GM12878 (cell line): ENCODE measurements at regions not wholly inside any gene's neighbourhood (a gene's known extent, or its start where the extent isn't known, plus 50 kb on each side); places are given as distances from the start of the nearest gene placed in this dataset.

Experiments
- EP300 ChIP-seq, 2 experiments: fragments of 150-350 bp in 1 of 2; IDR thresholded peaks; 2 replicates each; pipeline ENCODE4 v1.6.1; 2011 to 2012; ENCODE audit warnings: low read depth in 2 of 2, low read length in 2 of 2, borderline replicate concordance in 1 of 2, improper control_type of control experiment in 1 of 2, inconsistent platforms in 1 of 2; ENCODE audit not compliant: control insufficient read depth in 1 of 2
- POLR2A ChIP-seq: IDR thresholded peaks from 2 replicates; pipeline ENCODE4 v1.6.1; 2011; ENCODE audit warnings: low read depth, mild to moderate bottlenecking, low read length
- SIN3A ChIP-seq: IDR thresholded peaks from 2 replicates; pipeline ENCODE4 v1.6.1; 2012; ENCODE audit warnings: low read depth, low read length, improper control_type of control experiment
- SUPT20H ChIP-seq: IDR thresholded peaks from 2 replicates; pipeline ENCODE4 v1.6.1; 2011; ENCODE audit warnings: low read depth, mild to moderate bottlenecking, low read length, moderate library complexity, borderline replicate concordance; ENCODE audit not compliant: control insufficient read depth
- TF ChIP-seq, protein P1 (sequence below): fragments of 450-650 bp; IDR thresholded peaks from 2 replicates; pipeline ENCODE4 v1.6.1; 2017; ENCODE audit warnings: antibody characterized with exemption, mild to moderate bottlenecking, moderate library complexity
- TF ChIP-seq, protein P2 (sequence below), 3 experiments: IDR thresholded peaks in 2 of 3; conservative IDR thresholded peaks in 1 of 3; 2 replicates each; pipeline ENCODE4 v1.5.1; 2011; ENCODE audit warnings: low read depth in 3 of 3, low read length in 3 of 3, mild to moderate bottlenecking in 3 of 3, control low read depth in 2 of 3, moderate library complexity in 2 of 3, inconsistent platforms in 1 of 3, mixed read lengths in 1 of 3; ENCODE audit not compliant: control insufficient read depth in 2 of 3, insufficient read depth in 1 of 3; ENCODE audit errors: extremely low read depth in 1 of 3
- TF ChIP-seq, protein P3 (sequence below): IDR thresholded peaks from 2 replicates; pipeline ENCODE4 v1.6.1; 2012; ENCODE audit warnings: mild to moderate bottlenecking, low read depth, low read length

DNA sequence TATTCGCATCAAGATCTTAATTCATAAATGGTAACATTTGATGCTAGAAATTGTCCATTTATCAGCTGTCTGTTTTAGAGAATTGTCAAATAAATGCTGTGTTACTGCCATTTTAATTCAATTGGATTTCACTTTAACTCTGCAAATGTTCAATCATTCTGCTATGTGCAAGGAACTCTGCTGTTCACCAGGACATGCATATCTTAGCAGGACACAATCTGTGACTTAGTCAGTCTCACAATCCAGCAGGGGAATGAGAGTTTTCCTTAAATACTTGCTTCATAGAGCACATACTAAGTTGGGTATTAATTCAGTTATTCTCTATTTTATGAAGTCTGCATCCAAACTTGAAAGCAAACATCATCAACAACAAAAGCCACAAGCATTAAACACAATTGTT, 488.7 kb upstream of the MEF2C start:
- TF ChIP-seq, protein P1, sequence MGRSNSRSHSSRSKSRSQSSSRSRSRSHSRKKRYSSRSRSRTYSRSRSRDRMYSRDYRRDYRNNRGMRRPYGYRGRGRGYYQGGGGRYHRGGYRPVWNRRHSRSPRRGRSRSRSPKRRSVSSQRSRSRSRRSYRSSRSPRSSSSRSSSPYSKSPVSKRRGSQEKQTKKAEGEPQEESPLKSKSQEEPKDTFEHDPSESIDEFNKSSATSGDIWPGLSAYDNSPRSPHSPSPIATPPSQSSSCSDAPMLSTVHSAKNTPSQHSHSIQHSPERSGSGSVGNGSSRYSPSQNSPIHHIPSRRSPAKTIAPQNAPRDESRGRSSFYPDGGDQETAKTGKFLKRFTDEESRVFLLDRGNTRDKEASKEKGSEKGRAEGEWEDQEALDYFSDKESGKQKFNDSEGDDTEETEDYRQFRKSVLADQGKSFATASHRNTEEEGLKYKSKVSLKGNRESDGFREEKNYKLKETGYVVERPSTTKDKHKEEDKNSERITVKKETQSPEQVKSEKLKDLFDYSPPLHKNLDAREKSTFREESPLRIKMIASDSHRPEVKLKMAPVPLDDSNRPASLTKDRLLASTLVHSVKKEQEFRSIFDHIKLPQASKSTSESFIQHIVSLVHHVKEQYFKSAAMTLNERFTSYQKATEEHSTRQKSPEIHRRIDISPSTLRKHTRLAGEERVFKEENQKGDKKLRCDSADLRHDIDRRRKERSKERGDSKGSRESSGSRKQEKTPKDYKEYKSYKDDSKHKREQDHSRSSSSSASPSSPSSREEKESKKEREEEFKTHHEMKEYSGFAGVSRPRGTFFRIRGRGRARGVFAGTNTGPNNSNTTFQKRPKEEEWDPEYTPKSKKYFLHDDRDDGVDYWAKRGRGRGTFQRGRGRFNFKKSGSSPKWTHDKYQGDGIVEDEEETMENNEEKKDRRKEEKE, result no peak
- TF ChIP-seq, protein P2, sequence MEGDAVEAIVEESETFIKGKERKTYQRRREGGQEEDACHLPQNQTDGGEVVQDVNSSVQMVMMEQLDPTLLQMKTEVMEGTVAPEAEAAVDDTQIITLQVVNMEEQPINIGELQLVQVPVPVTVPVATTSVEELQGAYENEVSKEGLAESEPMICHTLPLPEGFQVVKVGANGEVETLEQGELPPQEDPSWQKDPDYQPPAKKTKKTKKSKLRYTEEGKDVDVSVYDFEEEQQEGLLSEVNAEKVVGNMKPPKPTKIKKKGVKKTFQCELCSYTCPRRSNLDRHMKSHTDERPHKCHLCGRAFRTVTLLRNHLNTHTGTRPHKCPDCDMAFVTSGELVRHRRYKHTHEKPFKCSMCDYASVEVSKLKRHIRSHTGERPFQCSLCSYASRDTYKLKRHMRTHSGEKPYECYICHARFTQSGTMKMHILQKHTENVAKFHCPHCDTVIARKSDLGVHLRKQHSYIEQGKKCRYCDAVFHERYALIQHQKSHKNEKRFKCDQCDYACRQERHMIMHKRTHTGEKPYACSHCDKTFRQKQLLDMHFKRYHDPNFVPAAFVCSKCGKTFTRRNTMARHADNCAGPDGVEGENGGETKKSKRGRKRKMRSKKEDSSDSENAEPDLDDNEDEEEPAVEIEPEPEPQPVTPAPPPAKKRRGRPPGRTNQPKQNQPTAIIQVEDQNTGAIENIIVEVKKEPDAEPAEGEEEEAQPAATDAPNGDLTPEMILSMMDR (IDR thresholded peaks at IDR 0.05 in 2 of 3, conservative IDR thresholded peaks at IDR 0.05 in 1 of 3; ENCODE audit: control insufficient read depth in 2 of 3, extremely low read depth in 1 of 3, insufficient read depth in 1 of 3, low read depth in 3 of 3, low read length in 3 of 3), result no peak
- TF ChIP-seq SUPT20H (no peak), POLR2A (no peak), SIN3A (no peak), EP300 (IDR thresholded peaks at IDR 0.05; ENCODE audit: borderline replicate concordance in 1 of 2, control insufficient read depth in 1 of 2, low read depth in 2 of 2, low read length in 2 of 2) (no peak)
- TF ChIP-seq, protein P3, sequence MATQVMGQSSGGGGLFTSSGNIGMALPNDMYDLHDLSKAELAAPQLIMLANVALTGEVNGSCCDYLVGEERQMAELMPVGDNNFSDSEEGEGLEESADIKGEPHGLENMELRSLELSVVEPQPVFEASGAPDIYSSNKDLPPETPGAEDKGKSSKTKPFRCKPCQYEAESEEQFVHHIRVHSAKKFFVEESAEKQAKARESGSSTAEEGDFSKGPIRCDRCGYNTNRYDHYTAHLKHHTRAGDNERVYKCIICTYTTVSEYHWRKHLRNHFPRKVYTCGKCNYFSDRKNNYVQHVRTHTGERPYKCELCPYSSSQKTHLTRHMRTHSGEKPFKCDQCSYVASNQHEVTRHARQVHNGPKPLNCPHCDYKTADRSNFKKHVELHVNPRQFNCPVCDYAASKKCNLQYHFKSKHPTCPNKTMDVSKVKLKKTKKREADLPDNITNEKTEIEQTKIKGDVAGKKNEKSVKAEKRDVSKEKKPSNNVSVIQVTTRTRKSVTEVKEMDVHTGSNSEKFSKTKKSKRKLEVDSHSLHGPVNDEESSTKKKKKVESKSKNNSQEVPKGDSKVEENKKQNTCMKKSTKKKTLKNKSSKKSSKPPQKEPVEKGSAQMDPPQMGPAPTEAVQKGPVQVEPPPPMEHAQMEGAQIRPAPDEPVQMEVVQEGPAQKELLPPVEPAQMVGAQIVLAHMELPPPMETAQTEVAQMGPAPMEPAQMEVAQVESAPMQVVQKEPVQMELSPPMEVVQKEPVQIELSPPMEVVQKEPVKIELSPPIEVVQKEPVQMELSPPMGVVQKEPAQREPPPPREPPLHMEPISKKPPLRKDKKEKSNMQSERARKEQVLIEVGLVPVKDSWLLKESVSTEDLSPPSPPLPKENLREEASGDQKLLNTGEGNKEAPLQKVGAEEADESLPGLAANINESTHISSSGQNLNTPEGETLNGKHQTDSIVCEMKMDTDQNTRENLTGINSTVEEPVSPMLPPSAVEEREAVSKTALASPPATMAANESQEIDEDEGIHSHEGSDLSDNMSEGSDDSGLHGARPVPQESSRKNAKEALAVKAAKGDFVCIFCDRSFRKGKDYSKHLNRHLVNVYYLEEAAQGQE, result no peak
